ENCODE measurements at regions not wholly inside any gene's neighbourhood (a gene's known extent, or its start where the extent isn't known, plus 50 kb on each side); places are given as distances from the start of the nearest gene placed in this dataset.

- H3K27me3 Mint-ChIP-seq (ENCODE audit: low read depth, unreplicated experiment), result no peaks in the 10 kb centered on the region
- Histone ChIP-seq H3K4me2 (ENCODE audit: low read length) (no peak overlapping the region), H3K4me3 (ENCODE audit: insufficient read depth, low read depth, low read length) (no peak overlapping the region), H4K20me1 (ENCODE audit: insufficient read depth, low read length) (no peaks in the 10 kb centered on the region), H2AFZ (ENCODE audit: low read depth, low read length) (no peak overlapping the region), H3K9me3 (ENCODE audit: insufficient read depth, low read depth, low read length) (no peaks in the 10 kb centered on the region), H3K27ac (ENCODE audit: low read depth, low read length) (no peak overlapping the region), H3K9ac (ENCODE audit: low read length) (no peak overlapping the region), H3K27me3 (ENCODE audit: insufficient read depth, low read length) (no peaks in the 10 kb centered on the region), H3K36me3 (ENCODE audit: insufficient read depth, low read length) (no peaks in the 10 kb centered on the region), H3K79me2 (ENCODE audit: insufficient read depth, low read length) (no peaks in the 10 kb centered on the region), H3K4me1 (ENCODE audit: insufficient read depth, low read length) (peaks cover under 1% of the 10 kb centered on the region)
- H3K4me3 Mint-ChIP-seq (ENCODE audit: unreplicated experiment), result no peak overlapping the region
- no peaks in the 10 kb centered on the region for H3K9me3 Mint-ChIP-seq (ENCODE audit: unreplicated experiment)
- TF ChIP-seq CTCF (IDR thresholded peaks at IDR 0.05; ENCODE audit: insufficient read depth, low read depth, low read length) (no peak), EZH2 (IDR thresholded peaks at IDR 0.05; ENCODE audit: insufficient read depth, low read length) (no peak)
- H3K27ac Mint-ChIP-seq (ENCODE audit: unreplicated experiment), result no peak overlapping the region
- no peaks in the 10 kb centered on the region for H3K36me3 Mint-ChIP-seq (ENCODE audit: low read depth, unreplicated experiment)
- DNase-seq (ENCODE audit: low read depth), result no peak
- FAIRE-seq, result no peak
- no peaks in the 10 kb centered on the region for H3K4me1 Mint-ChIP-seq (ENCODE audit: low read depth, unreplicated experiment)
These were observed 387.2 kb downstream of the SOX11 start for GRCh38 chr2:6079405-6079804.

- Histone ChIP-seq H3K36me3 (ENCODE audit: insufficient read depth, low read length) (no peaks in the 10 kb centered on the region), H3K4me2 (ENCODE audit: low read length) (peak overlapping the region; percentile 83), H3K9me3 (ENCODE audit: insufficient read depth, low read depth, low read length) (no peaks in the 10 kb centered on the region), H3K27me3 (ENCODE audit: insufficient read depth, low read length) (no peaks in the 10 kb centered on the region), H3K9ac (ENCODE audit: low read length) (peak overlapping the region; percentile 38), H2AFZ (ENCODE audit: low read depth, low read length) (peak overlapping the region; percentile 91), H3K79me2 (ENCODE audit: insufficient read depth, low read length) (no peaks in the 10 kb centered on the region), H4K20me1 (ENCODE audit: insufficient read depth, low read length) (no peaks in the 10 kb centered on the region), H3K27ac (ENCODE audit: low read depth, low read length) (no peak overlapping the region), H3K4me1 (ENCODE audit: insufficient read depth, low read length) (no peaks in the 10 kb centered on the region), H3K4me3 (ENCODE audit: insufficient read depth, low read depth, low read length) (peak overlapping the region; percentile 55)
- H3K27me3 Mint-ChIP-seq (ENCODE audit: low read depth, unreplicated experiment), result no peaks in the 10 kb centered on the region
- H3K27ac Mint-ChIP-seq (ENCODE audit: unreplicated experiment), result no peak overlapping the region
- no peaks in the 10 kb centered on the region for H3K9me3 Mint-ChIP-seq (ENCODE audit: unreplicated experiment)
- H3K4me3 Mint-ChIP-seq (ENCODE audit: unreplicated experiment), result no peak overlapping the region
- no peaks in the 10 kb centered on the region for H3K4me1 Mint-ChIP-seq (ENCODE audit: low read depth, unreplicated experiment)
- no peak for TF ChIP-seq CTCF (IDR thresholded peaks at IDR 0.05; ENCODE audit: insufficient read depth, low read depth, low read length)
- TF ChIP-seq EZH2 (IDR thresholded peaks at IDR 0.05; ENCODE audit: insufficient read depth, low read length), result no peak
- no peaks in the 10 kb centered on the region for H3K36me3 Mint-ChIP-seq (ENCODE audit: low read depth, unreplicated experiment)
- peak; percentile 18 for DNase-seq (ENCODE audit: low read depth)
- no peak for FAIRE-seq
These were observed 389.0 kb downstream of the SOX11 start for GRCh38 chr2:6080932-6081753.
